SK-N-SH treated with all-trans-retinoic acid at 6 μM for 48 hours (cell line): ENCODE measurements at regions not wholly inside any gene's neighbourhood (a gene's known extent, or its start where the extent isn't known, plus 50 kb on each side); places are given as distances from the start of the nearest gene placed in this dataset.

Experiments used
- CREB5 ChIP-seq: fragments of 250-450 bp; sonication (Bioruptor Pico); IDR thresholded peaks from 2 replicates; pipeline ENCODE4 v1.5.1; 2020; ENCODE audit warnings: low read depth, mild to moderate bottlenecking, moderate library complexity
- ISL1 ChIP-seq: fragments of 250-450 bp; sonication (Bioruptor Pico); IDR thresholded peaks from 2 replicates; pipeline ENCODE4 v2.1.2; 2022; ENCODE audit warnings: mild to moderate bottlenecking, moderate library complexity
- POU6F1 ChIP-seq: fragments of 250-450 bp; sonication (Bioruptor Pico); IDR thresholded peaks from 2 replicates; pipeline ENCODE4 v1.8.0; 2021; ENCODE audit warnings: low read depth, mild to moderate bottlenecking, moderate library complexity, borderline replicate concordance
- RARB ChIP-seq: fragments of 250-450 bp; sonication (Bioruptor Pico); IDR thresholded peaks from 2 replicates; pipeline ENCODE4 v1.8.0; 2021; ENCODE audit warnings: mild to moderate bottlenecking, moderate library complexity
- SNAI2 ChIP-seq: fragments of 250-450 bp; sonication (Bioruptor Pico); IDR thresholded peaks from 2 replicates; pipeline ENCODE4 v1.5.0; 2020; ENCODE audit warnings: mild to moderate bottlenecking, moderate library complexity
- TCF4 ChIP-seq: fragments of 250-450 bp; sonication (Bioruptor Pico); IDR thresholded peaks from 2 replicates; pipeline ENCODE4 v1.8.0; 2021; ENCODE audit warnings: mild to moderate bottlenecking, moderate library complexity, borderline replicate concordance
- TOX ChIP-seq: fragments of 250-450 bp; sonication (Bioruptor Pico); IDR thresholded peaks from 2 replicates; pipeline ENCODE4 v1.8.0; 2021; ENCODE audit warnings: mild to moderate bottlenecking, moderate library complexity, borderline replicate concordance
- ZFP3 ChIP-seq: fragments of 250-450 bp; sonication (Bioruptor Pico); IDR thresholded peaks from 2 replicates; pipeline ENCODE4 v1.5.0; 2020; ENCODE audit warnings: mild to moderate bottlenecking, moderate library complexity
- ZFP30 ChIP-seq: fragments of 450-650 bp; formaldehyde crosslinking; IDR thresholded peaks from 2 replicates; pipeline ENCODE4 v1.5.0; 2022; ENCODE audit warnings: mild to moderate bottlenecking, moderate library complexity
- ZNF565 ChIP-seq: fragments of 450-650 bp; formaldehyde crosslinking; conservative IDR thresholded peaks from 2 replicates; pipeline ENCODE4 v1.5.0; 2020; ENCODE audit warnings: low read depth, mild to moderate bottlenecking, moderate library complexity
- ZNF8 ChIP-seq: fragments of 450-650 bp; formaldehyde crosslinking; IDR thresholded peaks from 2 replicates; pipeline ENCODE4 v1.5.0; 2020; ENCODE audit warnings: mild to moderate bottlenecking, moderate library complexity
- TF ChIP-seq, protein P1 (sequence below): fragments of 250-450 bp; sonication (Bioruptor Pico); IDR thresholded peaks from 2 replicates; pipeline ENCODE4 v1.8.0; 2020; ENCODE audit warnings: mild to moderate bottlenecking, moderate library complexity, borderline replicate concordance

DNA sequence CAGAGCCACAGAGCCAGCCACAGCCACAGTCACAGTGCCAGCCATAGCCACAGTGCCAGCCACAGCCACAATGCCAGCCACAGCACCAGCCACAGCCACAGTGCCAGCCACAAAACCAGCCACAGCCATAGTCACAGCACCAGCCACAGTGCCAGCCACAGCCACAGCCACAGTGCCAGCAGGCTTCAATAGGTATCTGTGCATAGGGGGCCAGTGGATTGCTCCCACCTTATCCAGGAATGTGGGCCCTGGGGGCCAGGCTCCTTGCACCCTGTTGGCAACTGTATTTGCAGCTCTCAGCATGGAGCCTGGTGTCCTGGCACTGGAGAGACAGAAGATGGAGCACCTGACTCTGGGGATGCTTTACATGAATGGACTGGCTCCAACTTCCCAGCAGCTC, 111.7 kb upstream of the IRX2 start:
- no peak for TF ChIP-seq ZFP3 (CRISPR knock-in tag)
- no peak for TF ChIP-seq CREB5
- no peak for TF ChIP-seq ISL1 (CRISPR knock-in tag)
- no peak for TF ChIP-seq ZNF8 (CRISPR knock-in tag)
- TF ChIP-seq TOX (CRISPR knock-in tag), result no peak
- TF ChIP-seq RARB (CRISPR knock-in tag), result no peak
- TF ChIP-seq TCF4 (CRISPR knock-in tag), result no peak
- TF ChIP-seq, protein P1, sequence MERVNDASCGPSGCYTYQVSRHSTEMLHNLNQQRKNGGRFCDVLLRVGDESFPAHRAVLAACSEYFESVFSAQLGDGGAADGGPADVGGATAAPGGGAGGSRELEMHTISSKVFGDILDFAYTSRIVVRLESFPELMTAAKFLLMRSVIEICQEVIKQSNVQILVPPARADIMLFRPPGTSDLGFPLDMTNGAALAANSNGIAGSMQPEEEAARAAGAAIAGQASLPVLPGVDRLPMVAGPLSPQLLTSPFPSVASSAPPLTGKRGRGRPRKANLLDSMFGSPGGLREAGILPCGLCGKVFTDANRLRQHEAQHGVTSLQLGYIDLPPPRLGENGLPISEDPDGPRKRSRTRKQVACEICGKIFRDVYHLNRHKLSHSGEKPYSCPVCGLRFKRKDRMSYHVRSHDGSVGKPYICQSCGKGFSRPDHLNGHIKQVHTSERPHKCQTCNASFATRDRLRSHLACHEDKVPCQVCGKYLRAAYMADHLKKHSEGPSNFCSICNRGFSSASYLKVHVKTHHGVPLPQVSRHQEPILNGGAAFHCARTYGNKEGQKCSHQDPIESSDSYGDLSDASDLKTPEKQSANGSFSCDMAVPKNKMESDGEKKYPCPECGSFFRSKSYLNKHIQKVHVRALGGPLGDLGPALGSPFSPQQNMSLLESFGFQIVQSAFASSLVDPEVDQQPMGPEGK (CRISPR knock-in tag), result no peak
- TF ChIP-seq ZNF565 (CRISPR knock-in tag), result no peak
- no peak for TF ChIP-seq SNAI2 (CRISPR knock-in tag)
- TF ChIP-seq POU6F1 (CRISPR knock-in tag), result no peak
- TF ChIP-seq ZFP30 (CRISPR knock-in tag), result no peak
